ENCODE measurements at regions not wholly inside any gene's neighbourhood (a gene's known extent, or its start where the extent isn't known, plus 50 kb on each side); places are given as distances from the start of the nearest gene placed in this dataset.

DNA sequence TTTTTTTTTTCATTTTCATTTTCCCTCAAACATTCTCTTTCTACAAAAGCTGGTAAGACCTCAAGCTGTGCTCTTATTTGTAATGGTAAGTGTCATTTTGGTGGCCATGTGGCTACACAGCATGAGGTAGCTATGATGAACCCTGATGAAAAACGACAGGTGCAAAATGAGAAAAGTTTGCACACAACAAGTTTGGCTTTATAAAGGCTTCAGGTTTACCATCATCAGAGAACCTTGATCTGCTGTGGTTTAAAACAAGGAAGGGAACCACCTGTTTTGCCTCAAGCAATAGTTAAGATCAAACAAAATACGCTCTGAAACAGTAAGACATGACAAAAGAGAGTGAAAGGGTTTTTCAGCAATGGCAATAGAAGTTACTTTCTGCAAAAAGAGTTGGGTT lies 1124.6 kb upstream of the ACO1 start:
- TF ChIP-seq POLR2A (IDR thresholded peaks at IDR 0.05), result no peak
- TF ChIP-seq, protein P1, sequence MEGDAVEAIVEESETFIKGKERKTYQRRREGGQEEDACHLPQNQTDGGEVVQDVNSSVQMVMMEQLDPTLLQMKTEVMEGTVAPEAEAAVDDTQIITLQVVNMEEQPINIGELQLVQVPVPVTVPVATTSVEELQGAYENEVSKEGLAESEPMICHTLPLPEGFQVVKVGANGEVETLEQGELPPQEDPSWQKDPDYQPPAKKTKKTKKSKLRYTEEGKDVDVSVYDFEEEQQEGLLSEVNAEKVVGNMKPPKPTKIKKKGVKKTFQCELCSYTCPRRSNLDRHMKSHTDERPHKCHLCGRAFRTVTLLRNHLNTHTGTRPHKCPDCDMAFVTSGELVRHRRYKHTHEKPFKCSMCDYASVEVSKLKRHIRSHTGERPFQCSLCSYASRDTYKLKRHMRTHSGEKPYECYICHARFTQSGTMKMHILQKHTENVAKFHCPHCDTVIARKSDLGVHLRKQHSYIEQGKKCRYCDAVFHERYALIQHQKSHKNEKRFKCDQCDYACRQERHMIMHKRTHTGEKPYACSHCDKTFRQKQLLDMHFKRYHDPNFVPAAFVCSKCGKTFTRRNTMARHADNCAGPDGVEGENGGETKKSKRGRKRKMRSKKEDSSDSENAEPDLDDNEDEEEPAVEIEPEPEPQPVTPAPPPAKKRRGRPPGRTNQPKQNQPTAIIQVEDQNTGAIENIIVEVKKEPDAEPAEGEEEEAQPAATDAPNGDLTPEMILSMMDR (IDR thresholded peaks at IDR 0.05), result no peak

Measured in ovary (tissue), 3 donors.